ENCODE measurements at regions not wholly inside any gene's neighbourhood (a gene's known extent, or its start where the extent isn't known, plus 50 kb on each side); places are given as distances from the start of the nearest gene placed in this dataset.
"Not testable (repeated sequence)": the region's sequence is repeated elsewhere in the genome, so short reads cannot be mapped to it uniquely, and the experiment has no call there.

DNA sequence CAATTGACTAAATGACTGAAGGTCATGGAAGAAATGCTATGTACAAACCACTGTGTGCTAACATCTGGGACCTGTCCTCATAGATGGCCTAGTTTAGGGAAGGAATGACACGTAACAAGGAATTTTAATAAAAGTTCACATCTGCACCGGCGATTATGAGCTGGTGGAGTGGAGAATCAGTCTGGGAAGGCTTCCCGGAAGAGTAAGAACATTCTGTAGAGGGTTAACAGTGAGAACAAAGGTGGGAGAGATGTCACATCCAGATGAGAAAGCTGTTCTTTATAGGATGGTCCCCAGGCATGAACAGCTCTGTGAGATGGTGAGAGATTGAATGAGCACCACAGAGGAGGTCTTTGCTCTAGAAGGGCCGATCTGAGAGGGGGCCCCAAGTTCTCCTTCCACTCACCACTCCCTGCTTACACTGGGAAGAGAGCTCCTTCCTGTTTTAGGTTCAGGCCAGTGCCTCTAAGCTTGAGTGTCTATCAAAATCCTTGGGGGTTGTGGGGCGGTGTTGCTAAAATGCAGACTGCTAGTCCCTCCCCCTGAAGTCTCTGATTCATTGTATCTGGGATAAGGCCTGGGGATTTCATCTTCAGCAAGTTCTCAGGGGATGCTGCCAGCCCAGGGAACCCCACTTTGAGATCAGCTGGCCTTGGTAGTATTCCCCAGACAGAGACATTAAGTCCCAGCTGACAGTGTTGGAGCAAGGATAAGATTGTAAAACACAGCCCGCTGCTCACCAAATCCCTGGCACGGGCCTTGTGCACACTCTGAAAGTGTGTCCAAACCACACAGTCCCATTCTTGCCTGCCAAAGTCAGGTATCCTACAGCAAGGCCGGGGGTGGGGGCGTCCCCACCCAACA, 294.7 kb upstream of the MAF start:
- no peak for DNase-seq (ENCODE audit: low spot score)

DNA sequence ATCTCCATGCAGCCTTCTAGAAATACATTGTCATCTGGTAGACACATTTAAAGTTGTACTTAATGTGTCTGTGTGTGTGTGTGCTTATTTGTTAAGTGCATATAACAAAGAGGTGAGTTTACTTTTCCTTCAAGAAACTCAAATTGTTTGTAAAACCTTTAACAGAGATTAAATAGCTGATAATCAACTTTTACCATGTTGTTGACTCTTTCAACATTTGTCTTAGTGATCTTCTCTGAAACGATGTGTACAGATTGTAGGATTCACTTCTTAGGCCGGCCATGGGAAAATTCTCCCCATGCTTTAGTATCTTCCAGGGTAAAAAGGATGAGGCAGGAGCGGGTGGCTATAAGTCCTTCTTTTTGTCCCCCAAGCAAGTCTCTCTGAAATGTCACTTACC, 292.9 kb upstream of the MAF start:
- DNase-seq (ENCODE audit: low spot score): no peak

DNA sequence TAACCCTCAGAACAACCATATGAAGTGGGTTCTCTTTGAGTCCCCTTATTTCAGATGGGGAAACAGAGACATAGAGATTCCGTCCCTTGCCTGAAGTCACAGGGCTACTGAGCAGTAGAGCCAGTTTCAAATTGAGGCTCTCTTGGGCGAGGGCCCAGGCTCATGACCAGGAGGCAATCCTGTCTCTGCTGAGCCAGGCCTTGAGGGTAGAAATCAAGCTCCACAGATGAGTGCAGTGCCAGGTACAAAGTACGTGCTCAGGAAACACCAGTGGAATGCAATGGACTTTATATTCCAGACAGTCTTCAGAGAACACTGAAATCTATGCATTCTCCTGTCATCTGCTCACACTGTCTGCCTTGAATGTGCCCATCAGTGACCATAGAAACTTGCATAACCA, 291.7 kb upstream of the MAF start:
- DNase-seq (ENCODE audit: low spot score): no peak

DNA sequence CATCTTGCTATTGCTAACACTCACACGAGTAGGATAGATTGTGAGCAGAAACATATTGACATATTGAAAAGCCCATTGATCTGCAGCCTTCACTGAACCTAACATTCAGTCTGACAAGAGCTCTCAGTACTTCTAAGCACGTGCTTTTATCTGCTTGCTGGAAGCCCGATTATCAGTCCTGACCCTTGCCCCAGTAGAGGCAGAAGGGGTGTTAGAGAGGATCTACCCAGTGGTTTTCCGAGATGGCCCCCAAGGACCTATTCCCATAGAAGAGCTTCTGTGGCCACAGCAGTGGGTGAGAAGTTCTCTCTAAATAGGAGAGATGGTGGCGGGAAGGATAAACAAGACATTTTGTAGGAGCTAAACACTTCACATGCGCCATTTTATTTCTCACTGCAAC, 290.9 kb upstream of the MAF start:
- no peak for DNase-seq (ENCODE audit: low spot score)

DNA sequence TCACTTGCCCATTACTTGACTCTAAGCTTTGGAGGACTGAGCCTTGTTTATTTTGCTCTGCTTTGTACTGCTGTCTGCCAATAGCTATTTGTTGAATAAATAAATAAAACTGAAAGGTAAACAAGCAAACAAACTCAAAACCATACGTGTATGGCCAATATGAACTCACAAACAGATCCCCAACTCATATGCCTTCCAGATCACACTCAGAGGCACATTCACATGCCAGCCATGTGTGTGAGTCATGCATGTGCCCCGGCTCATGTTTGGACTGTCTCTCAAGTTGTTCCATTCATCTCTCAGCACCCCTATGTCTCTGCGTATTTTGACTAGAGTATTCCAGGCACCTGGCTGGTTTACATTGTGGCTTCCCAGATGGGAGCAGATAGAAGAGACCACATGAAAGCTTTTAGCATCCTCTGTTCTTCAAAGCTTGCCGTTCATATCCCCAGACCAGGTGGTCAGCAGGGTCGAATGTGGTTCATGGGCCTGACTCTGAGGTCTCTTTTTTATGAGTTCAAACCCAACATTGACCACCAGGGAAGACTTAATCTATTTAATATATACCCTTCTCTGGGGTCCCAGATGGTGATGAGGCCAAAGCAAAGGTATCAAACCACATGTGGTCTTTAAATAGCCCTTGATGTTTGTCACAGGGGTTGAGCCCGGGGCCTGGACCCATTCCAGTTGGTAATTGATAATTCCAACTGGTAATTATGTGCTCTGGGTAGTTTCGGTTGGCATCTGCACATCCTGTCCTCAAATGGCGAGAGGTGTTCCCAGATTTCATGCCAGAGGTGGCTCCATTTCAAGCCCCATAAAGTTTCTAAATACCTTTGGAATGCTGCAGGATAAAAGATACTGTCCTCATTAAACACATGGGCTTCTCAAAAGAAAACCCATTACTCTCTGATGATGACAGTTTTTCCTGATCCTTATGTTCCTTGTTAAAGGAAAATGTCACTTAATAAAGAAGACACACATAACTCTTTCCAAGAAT, 287.3 kb upstream of the MAF start:
- no peak for DNase-seq (ENCODE audit: low spot score)

DNA sequence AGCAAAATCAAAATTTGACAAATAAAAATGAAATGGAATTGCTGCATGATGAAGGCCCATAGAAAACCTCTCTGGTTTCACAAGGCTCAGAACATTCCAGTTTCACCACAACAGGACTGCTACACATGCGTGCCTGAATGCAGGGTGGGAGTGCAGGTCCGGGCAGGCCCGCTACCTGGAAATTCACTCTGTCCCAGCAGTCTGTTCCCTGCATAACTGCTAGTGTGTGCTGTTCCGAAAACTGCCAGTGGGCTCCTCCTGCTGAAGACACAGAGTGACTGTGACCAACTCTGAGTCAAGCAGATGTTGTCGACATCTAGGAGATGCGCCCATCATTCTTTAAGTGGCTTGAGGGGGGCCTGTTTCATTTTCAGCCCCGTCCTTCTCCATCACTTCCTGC, 284.8 kb upstream of the MAF start:
- no peak for DNase-seq (ENCODE audit: low spot score)

DNA sequence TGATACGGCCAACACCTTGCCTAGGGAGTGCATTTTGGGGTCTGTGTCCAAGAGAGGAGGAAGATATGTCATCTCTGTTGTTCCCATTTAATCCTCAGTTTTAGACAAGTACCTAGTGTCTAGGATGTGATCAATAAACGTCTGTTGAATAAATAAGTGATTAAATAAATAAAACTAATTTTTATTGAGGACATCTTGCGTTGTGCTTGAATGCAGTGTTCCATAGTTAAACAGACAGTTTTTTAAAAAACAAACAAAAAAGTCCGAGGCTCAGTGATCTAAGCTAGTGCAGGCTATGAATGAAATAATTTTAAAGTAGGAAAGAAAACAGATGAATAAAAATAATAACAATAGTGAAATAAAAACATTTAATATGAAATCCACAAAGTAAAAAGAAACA, 283.0 kb upstream of the MAF start:
- DNase-seq (ENCODE audit: low spot score): no peak

GRCh38 chr16:79882340-79883005, 281.9 kb upstream of the MAF start:
- no peak for DNase-seq (ENCODE audit: low spot score)

DNA sequence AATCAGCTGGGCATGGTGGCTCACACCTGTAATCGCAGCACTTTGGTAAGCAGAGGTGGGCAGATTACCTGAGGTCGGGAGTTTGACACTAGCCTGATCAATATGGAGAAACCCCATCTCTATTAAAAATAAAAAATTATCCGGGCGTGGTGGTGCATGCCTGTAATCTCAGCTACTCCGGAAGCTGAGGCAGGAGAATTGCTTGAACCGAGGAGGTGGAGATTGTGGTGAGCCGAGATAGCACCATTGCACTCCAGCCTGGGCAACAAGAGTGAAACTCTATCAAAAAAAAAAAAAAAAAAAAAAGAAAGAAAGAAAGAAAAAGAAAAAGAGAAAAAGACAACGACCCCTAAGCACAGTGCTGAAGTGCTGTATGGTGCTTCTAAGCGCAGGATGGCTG, 280.6 kb upstream of the MAF start:
- not testable (repeated sequence) for DNase-seq (ENCODE audit: low spot score)

DNA sequence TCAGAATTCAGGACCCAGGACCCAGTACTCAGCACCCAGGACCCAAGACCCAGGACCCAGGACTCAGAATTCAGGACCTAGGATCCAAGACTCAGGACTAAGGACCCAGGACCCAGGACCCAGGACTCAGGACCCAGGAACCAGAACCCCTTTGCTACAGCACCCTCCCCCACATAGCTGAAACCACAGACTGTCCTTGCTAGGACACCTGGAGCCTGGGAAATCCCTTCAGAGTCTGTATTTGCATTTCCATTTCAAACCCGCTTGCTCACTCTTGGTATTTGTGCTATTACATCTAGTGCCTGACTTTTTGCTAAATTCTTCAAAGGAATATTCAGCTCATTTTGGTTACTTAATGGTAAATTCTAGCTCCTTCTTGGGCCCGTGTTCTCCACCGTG, 275.8 kb upstream of the MAF start:
- DNase-seq (ENCODE audit: low spot score): no peak

DNA sequence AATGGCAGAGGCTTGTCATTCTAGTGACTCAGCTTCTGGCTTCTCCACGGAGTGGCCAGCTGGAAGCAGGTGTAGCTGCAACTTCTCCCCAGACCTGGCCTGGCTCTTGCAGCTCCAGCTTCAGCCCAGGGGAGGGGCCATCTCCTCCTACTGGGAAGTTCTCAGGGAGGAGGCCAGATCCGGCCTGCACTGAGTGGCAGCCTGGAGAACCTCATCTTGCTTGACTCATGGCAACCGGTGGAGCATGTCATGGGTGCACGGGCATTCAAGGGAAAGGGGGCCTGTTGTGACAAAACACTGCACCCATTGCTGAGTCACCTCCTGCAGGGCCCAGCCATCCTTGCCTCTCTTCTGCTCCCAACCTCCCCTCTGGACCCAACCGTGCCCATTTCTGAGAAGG, 273.9 kb upstream of the MAF start:
- DNase-seq (ENCODE audit: low spot score): no peak

GRCh38 chr16:79873825-79874224, 273.3 kb upstream of the MAF start:
- DNase-seq (ENCODE audit: low spot score): no peak

- no peak for DNase-seq (ENCODE audit: low spot score)
Measured at GRCh38 chr16:79871906-79872305, 271.4 kb upstream of the MAF start.

GRCh38 chr16:79870016-79870886, 269.7 kb upstream of the MAF start:
- DNase-seq (ENCODE audit: low spot score): no peak

GRCh38 chr16:79869304-79870015, 268.9 kb upstream of the MAF start:
- no peak for DNase-seq (ENCODE audit: low spot score)

DNA sequence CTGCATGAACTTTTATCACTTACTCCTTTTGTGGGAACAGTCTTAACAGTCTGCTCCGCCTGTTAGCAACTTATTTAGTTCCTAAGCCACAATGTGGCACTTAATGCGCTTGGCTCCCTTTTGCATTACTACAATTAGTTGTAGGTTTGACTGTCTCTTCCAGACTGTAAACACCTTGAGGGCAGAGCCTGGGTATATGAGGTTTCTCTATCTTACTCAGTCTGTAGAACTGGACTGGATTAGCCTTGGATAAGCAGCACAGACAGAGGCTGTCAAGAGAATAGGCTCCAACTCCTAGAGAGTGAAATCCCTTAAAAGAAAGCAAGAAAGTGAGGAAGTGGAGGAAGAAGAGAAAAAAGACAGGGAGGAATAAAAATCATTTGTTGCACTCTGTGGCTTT, 268.3 kb upstream of the MAF start:
- no peak for DNase-seq (ENCODE audit: low spot score)

- no peak for DNase-seq (ENCODE audit: low spot score)
Measured at GRCh38 chr16:79867425-79867997, 267.0 kb upstream of the MAF start.

DNA sequence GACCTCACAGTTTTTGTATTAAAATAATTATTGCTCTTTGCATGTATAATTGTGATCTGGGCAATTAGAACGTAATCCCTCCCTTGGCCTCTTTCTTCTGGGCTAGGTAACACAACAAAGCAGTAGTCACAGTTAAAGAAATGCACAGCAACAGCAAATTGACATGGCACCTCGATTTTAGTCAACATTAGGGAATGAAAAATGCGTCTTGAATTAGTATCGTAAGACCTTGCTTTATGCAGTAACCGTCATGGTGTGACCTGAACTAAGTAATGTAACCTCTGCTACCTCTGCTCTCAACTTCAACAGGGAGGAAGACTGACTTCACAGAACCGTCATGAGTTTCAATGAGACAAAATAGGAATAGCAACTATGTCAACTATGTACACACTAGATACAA, 265.4 kb upstream of the MAF start:
- no peak for DNase-seq (ENCODE audit: low spot score)

- DNase-seq (ENCODE audit: low spot score): no peak
Measured at GRCh38 chr16:79864781-79865391, 264.3 kb upstream of the MAF start.
